Gastroesophageal sphincter (tissue), 3 donors: ENCODE measurements at regions not wholly inside any gene's neighbourhood (a gene's known extent, or its start where the extent isn't known, plus 50 kb on each side); places are given as distances from the start of the nearest gene placed in this dataset.

Source experiments
- CTCF ChIP-seq, 4 experiments: fragments of 200-600 bp in 2 of 4; fragments of 450-650 bp in 2 of 4; sonication (generic) in 1 of 4; IDR thresholded peaks; one replicate each; pipeline ENCODE4 v1.5.1; 2017 to 2019; ENCODE audit warnings: antibody characterized with exemption in 4 of 4, mild to moderate bottlenecking in 2 of 4, moderate library complexity in 2 of 4
- EP300 ChIP-seq: sonication (generic); formaldehyde crosslinking; IDR thresholded peaks from one replicate; pipeline ENCODE4 v1.6.1; 2017; ENCODE audit warnings: antibody characterized with exemption, mild to moderate bottlenecking
- POLR2A ChIP-seq, 2 donors: fragments of 450-650 bp; IDR thresholded peaks; one replicate each; pipeline ENCODE4 v1.6.1; 2017; ENCODE audit warnings: antibody characterized with exemption in 2 of 2, mild to moderate bottlenecking in 2 of 2, moderate library complexity in 1 of 2
- POLR2AphosphoS5 ChIP-seq: sonication (generic); formaldehyde crosslinking; IDR thresholded peaks from one replicate; pipeline ENCODE4 v1.6.1; 2017; ENCODE audit warnings: antibody characterized with exemption

- TF ChIP-seq CTCF (IDR thresholded peaks at IDR 0.05) (no peak), POLR2A (IDR thresholded peaks at IDR 0.05) (no peak), POLR2AphosphoS5 (no peak), EP300 (no peak)
These were observed 69.6 kb upstream of the CDK1 start for GRCh38 chr10:60708666-60709065.
